KMS-11 (cell line): ENCODE measurements at regions not wholly inside any gene's neighbourhood (a gene's known extent, or its start where the extent isn't known, plus 50 kb on each side); places are given as distances from the start of the nearest gene placed in this dataset.

Source experiments
- H2AFZ ChIP-seq: fragments of 200-600 bp; sonication (generic); 2 replicates; pipeline ENCODE4 v1.6.1; 2016; ENCODE audit warnings: antibody characterized with exemption, mixed run types, low read depth
- H3K27ac ChIP-seq: fragments of 200-600 bp; sonication (generic); 2 replicates; pipeline ENCODE4 v1.6.1; 2016; ENCODE audit warnings: mild to moderate bottlenecking, mixed run types
- H3K27me3 ChIP-seq: fragments of 200-600 bp; sonication (generic); 2 replicates; pipeline ENCODE4 v1.6.1; 2017; ENCODE audit warnings: mild to moderate bottlenecking, low read depth, mixed run types, moderate library complexity; ENCODE audit not compliant: insufficient read depth
- H3K36me3 ChIP-seq: fragments of 200-600 bp; sonication (generic); 2 replicates; pipeline ENCODE4 v1.6.1; 2017; ENCODE audit warnings: mild to moderate bottlenecking, mixed run types; ENCODE audit not compliant: insufficient read depth
- H3K4me1 ChIP-seq: fragments of 200-600 bp; sonication (generic); 2 replicates; pipeline ENCODE4 v1.6.1; 2016; ENCODE audit warnings: mild to moderate bottlenecking, low read depth, mixed run types; ENCODE audit not compliant: poor library complexity, severe bottlenecking
- H3K4me2 ChIP-seq: fragments of 200-600 bp; sonication (generic); 2 replicates; pipeline ENCODE4 v1.7.0; 2016; ENCODE audit warnings: mild to moderate bottlenecking, mixed run types
- H3K4me3 ChIP-seq: fragments of 200-600 bp; sonication (generic); IDR thresholded peaks from 2 replicates; pipeline ENCODE4 v1.6.1; 2017; ENCODE audit warnings: low read depth, low read length, mixed read lengths; ENCODE audit not compliant: insufficient read depth
- H3K79me2 ChIP-seq: fragments of 200-600 bp; sonication (generic); 2 replicates; pipeline ENCODE4 v1.6.1; 2016; ENCODE audit warnings: low read depth, mixed run types; ENCODE audit not compliant: insufficient read depth
- H3K9ac ChIP-seq: fragments of 200-600 bp; sonication (generic); 2 replicates; pipeline ENCODE4 v1.6.1; 2016; ENCODE audit warnings: mild to moderate bottlenecking, mixed run types
- H4K20me1 ChIP-seq: fragments of 200-600 bp; sonication (generic); 2 replicates; pipeline ENCODE4 v1.6.1; 2016; ENCODE audit warnings: mild to moderate bottlenecking, mixed run types; ENCODE audit not compliant: insufficient read depth
- CTCF ChIP-seq: fragments of 200-600 bp; sonication (generic); conservative IDR thresholded peaks from 2 replicates; pipeline ENCODE4 v1.6.1; 2017; ENCODE audit warnings: low read depth, mild to moderate bottlenecking, antibody characterized with exemption, low read length, moderate library complexity, mixed read lengths

GRCh38 chr16:86892509-86892908 is 314.2 kb downstream of the FOXL1 start:
- H3K27me3 ChIP-seq: peaks cover 29% of the 10 kb centered on the region

DNA sequence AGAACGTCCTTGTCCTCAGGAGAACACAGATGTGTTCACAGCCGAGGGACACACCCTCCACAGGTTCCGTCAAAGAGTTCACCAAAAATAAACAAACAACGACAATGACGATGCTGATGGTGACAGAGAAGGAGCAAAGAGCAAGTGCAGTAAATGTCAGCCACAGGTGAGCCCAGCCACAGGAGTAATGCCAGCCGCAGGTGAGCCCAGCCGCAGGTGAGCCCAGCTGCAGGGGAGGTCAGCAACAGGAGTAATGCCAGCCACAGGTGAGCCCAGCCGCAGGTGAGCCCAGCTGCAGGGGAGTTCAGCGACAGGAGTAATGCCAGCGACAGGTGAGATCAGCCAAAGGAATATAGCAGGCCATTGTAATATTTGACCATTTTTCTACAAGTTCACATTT is 315.2 kb downstream of the FOXL1 start:
- H3K4me2 ChIP-seq: no peak overlapping the region
- TF ChIP-seq CTCF: no peak

More at GRCh38 chr16:86892509-86892908, 314.2 kb downstream of the FOXL1 start:
- H4K20me1 ChIP-seq: no peaks in the 10 kb centered on the region
- H3K4me1 ChIP-seq: no peaks in the 10 kb centered on the region
- H3K79me2 ChIP-seq: no peaks in the 10 kb centered on the region
- H3K4me2 ChIP-seq: no peak overlapping the region
- no peak for TF ChIP-seq CTCF
- no peak overlapping the region for H3K9ac ChIP-seq
- no peaks in the 10 kb centered on the region for H3K36me3 ChIP-seq
- no peak overlapping the region for H2AFZ ChIP-seq
- H3K27ac ChIP-seq: no peak overlapping the region
- no peak overlapping the region for H3K4me3 ChIP-seq

GRCh38 chr16:86894029-86894567 is 315.7 kb downstream of the FOXL1 start:
- Histone ChIP-seq H2AFZ (no peak overlapping the region), H3K36me3 (no peaks in the 10 kb centered on the region), H3K9ac (no peak overlapping the region), H3K4me2 (no peak overlapping the region), H4K20me1 (no peaks in the 10 kb centered on the region), H3K4me3 (no peak overlapping the region), H3K79me2 (no peaks in the 10 kb centered on the region), H3K27ac (no peak overlapping the region), H3K4me1 (no peaks in the 10 kb centered on the region), H3K27me3 (peaks cover 29% of the 10 kb centered on the region)
- no peak for TF ChIP-seq CTCF

More for the DNA sequence above, 315.2 kb downstream of the FOXL1 start:
- H3K9ac ChIP-seq: no peak overlapping the region
- H3K4me3 ChIP-seq: no peak overlapping the region
- H3K79me2 ChIP-seq: no peaks in the 10 kb centered on the region
- no peaks in the 10 kb centered on the region for H3K36me3 ChIP-seq
- peaks cover 29% of the 10 kb centered on the region for H3K27me3 ChIP-seq
- H3K27ac ChIP-seq: no peak overlapping the region
- H3K4me1 ChIP-seq: no peaks in the 10 kb centered on the region
- no peak overlapping the region for H2AFZ ChIP-seq
- H4K20me1 ChIP-seq: no peaks in the 10 kb centered on the region

- no peak overlapping the region for H2AFZ ChIP-seq
- no peak overlapping the region for H3K4me3 ChIP-seq
- no peak overlapping the region for H3K4me2 ChIP-seq
- H3K36me3 ChIP-seq: no peaks in the 10 kb centered on the region
- peaks cover 29% of the 10 kb centered on the region for H3K27me3 ChIP-seq
- no peak overlapping the region for H3K9ac ChIP-seq
- H3K4me1 ChIP-seq: no peaks in the 10 kb centered on the region
- H3K27ac ChIP-seq: no peak overlapping the region
- no peaks in the 10 kb centered on the region for H4K20me1 ChIP-seq
- no peak for TF ChIP-seq CTCF
- H3K79me2 ChIP-seq: no peaks in the 10 kb centered on the region
Measured at GRCh38 chr16:86894925-86895324, 316.6 kb downstream of the FOXL1 start.
